Gastroesophageal sphincter (tissue), 4 donors: ENCODE measurements at regions not wholly inside any gene's neighbourhood (a gene's known extent, or its start where the extent isn't known, plus 50 kb on each side); places are given as distances from the start of the nearest gene placed in this dataset.

Experiments
- ATAC-seq: fragments of 150-250 bp; one replicate; pipeline ENCODE4 v1.9.1; 2016; ENCODE audit warnings: mild to moderate bottlenecking, moderate library complexity
- H3K27ac ChIP-seq, 4 donors: fragments of 200-600 bp; sonication (generic) in 3 of 4; 1 replicate in 3 of 4; 2 replicates in 1 of 4; pipeline ENCODE4 v1.5.1; 2016 to 2019
- H3K27me3 ChIP-seq: fragments of 200-600 bp; sonication (generic); one replicate; pipeline ENCODE4 v1.5.1; 2019
- H3K36me3 ChIP-seq, 2 donors: fragments of 200-600 bp; sonication (generic); one replicate each; pipeline ENCODE4 v1.5.1; 2019; ENCODE audit warnings: control low read depth in 1 of 2
- H3K4me1 ChIP-seq, 3 donors: fragments of 200-600 bp; sonication (generic); 1 replicate in 2 of 3; 2 replicates in 1 of 3; pipeline ENCODE4 v1.5.1; 2016 to 2019; ENCODE audit warnings: control low read depth in 2 of 3
- H3K4me3 ChIP-seq, 2 donors: fragments of 200-600 bp; sonication (generic); one replicate each; pipeline ENCODE4 v1.5.1; 2019; ENCODE audit warnings: mild to moderate bottlenecking in 1 of 2, moderate library complexity in 1 of 2
- H3K9me3 ChIP-seq, 3 donors: fragments of 200-600 bp; sonication (generic); one replicate each; pipeline ENCODE4 v1.5.1; 2017 to 2019; ENCODE audit warnings: control low read depth in 2 of 3
- CTCF ChIP-seq, 4 experiments: fragments of 200-600 bp in 2 of 4; fragments of 450-650 bp in 2 of 4; sonication (generic) in 1 of 4; IDR thresholded peaks; one replicate each; pipeline ENCODE4 v1.5.1; 2017 to 2019; ENCODE audit warnings: antibody characterized with exemption in 4 of 4, mild to moderate bottlenecking in 2 of 4, moderate library complexity in 2 of 4
- EP300 ChIP-seq: sonication (generic); formaldehyde crosslinking; IDR thresholded peaks from one replicate; pipeline ENCODE4 v1.6.1; 2017; ENCODE audit warnings: antibody characterized with exemption, mild to moderate bottlenecking
- POLR2A ChIP-seq, 2 donors: fragments of 450-650 bp; IDR thresholded peaks; one replicate each; pipeline ENCODE4 v1.6.1; 2017; ENCODE audit warnings: antibody characterized with exemption in 2 of 2, mild to moderate bottlenecking in 2 of 2, moderate library complexity in 1 of 2
- POLR2AphosphoS5 ChIP-seq: sonication (generic); formaldehyde crosslinking; IDR thresholded peaks from one replicate; pipeline ENCODE4 v1.6.1; 2017; ENCODE audit warnings: antibody characterized with exemption
- WGBS, 2 donors: methylation state at CpG; one replicate each; pipeline ENCODE4 v1.1.5; 2018; ENCODE audit warnings: low coverage in 1 of 2; 5-methylcytosine and 5-hydroxymethylcytosine counted together

- TF ChIP-seq POLR2A (IDR thresholded peaks at IDR 0.05) (no peak), EP300 (no peak), POLR2AphosphoS5 (no peak), CTCF (IDR thresholded peaks at IDR 0.05) (no peak)
- no peak overlapping the region for H3K4me3 ChIP-seq
- no peak for ATAC-seq
- 81% methylated on average over 5 of the region's 8 CpGs; no CpG with 5 or more reads in 1 of the 2 donors for WGBS, 2 donors
- H3K36me3 ChIP-seq = no peaks in the 10 kb centered on the region
- no peaks in the 10 kb centered on the region for H3K4me1 ChIP-seq
- H3K9me3 ChIP-seq = no peaks in the 10 kb centered on the region
- no peak overlapping the region for H3K27ac ChIP-seq
- no peaks in the 10 kb centered on the region for H3K27me3 ChIP-seq
These were observed 311.2 kb upstream of the GATB start for GRCh38 chr4:152072001-152072485.

- Histone ChIP-seq H3K27ac (no peak overlapping the region), H3K27me3 (no peaks in the 10 kb centered on the region), H3K36me3 (no peaks in the 10 kb centered on the region), H3K4me3 (no peak overlapping the region), H3K9me3 (no peaks in the 10 kb centered on the region), H3K4me1 (no peaks in the 10 kb centered on the region)
- 98% methylated on average over 6 of the region's 6 CpGs; no CpG with 5 or more reads in 1 of the 2 donors for WGBS, 2 donors
- TF ChIP-seq EP300 = no peak
- no peak for TF ChIP-seq POLR2AphosphoS5
- TF ChIP-seq POLR2A (IDR thresholded peaks at IDR 0.05) = no peak
- TF ChIP-seq CTCF (IDR thresholded peaks at IDR 0.05) = no peak
- ATAC-seq = no peak
These were observed 310.0 kb upstream of the GATB start for GRCh38 chr4:152070854-152071253.

- Histone ChIP-seq H3K27me3 (no peaks in the 10 kb centered on the region), H3K27ac (no peak overlapping the region), H3K36me3 (no peaks in the 10 kb centered on the region), H3K4me3 (no peak overlapping the region), H3K9me3 (no peaks in the 10 kb centered on the region), H3K4me1 (peaks cover 0 to 11% (median 0%) of the 10 kb centered on the region in 3 donors)
- 70 to 92% methylated on average over 3 of the region's 3 CpGs for WGBS, 2 donors
- TF ChIP-seq POLR2A (IDR thresholded peaks at IDR 0.05) = no peak
- no peak for TF ChIP-seq CTCF (IDR thresholded peaks at IDR 0.05)
- TF ChIP-seq EP300 = no peak
- no peak for ATAC-seq
These were observed 308.1 kb upstream of the GATB start for GRCh38 chr4:152068866-152069265.

- 100% methylated on average over 1 of the region's 2 CpGs; no CpG with 5 or more reads in 1 of the 2 donors for WGBS, 2 donors
- TF ChIP-seq POLR2AphosphoS5 (no peak), POLR2A (IDR thresholded peaks at IDR 0.05) (no peak), CTCF (IDR thresholded peaks at IDR 0.05) (no peak), EP300 (no peak)
- no peaks in the 10 kb centered on the region for H3K36me3 ChIP-seq
- H3K4me1 ChIP-seq = peaks cover 0 to 11% (median 0%) of the 10 kb centered on the region in 3 donors
- ATAC-seq = no peak
- no peaks in the 10 kb centered on the region for H3K27me3 ChIP-seq
- H3K9me3 ChIP-seq = no peaks in the 10 kb centered on the region
- no peak overlapping the region for H3K4me3 ChIP-seq
- no peak overlapping the region for H3K27ac ChIP-seq
These were observed 304.7 kb upstream of the GATB start for GRCh38 chr4:152065545-152065944.

GRCh38 chr4:152064753-152065152, 303.9 kb upstream of the GATB start:
- peaks cover 0 to 11% (median 0%) of the 10 kb centered on the region in 3 donors for H3K4me1 ChIP-seq
- H3K27ac ChIP-seq = no peak overlapping the region
- H3K27me3 ChIP-seq = no peaks in the 10 kb centered on the region
- TF ChIP-seq POLR2AphosphoS5 (no peak), POLR2A (IDR thresholded peaks at IDR 0.05) (no peak), CTCF (IDR thresholded peaks at IDR 0.05) (no peak), EP300 (no peak)
- H3K36me3 ChIP-seq = no peaks in the 10 kb centered on the region
- ATAC-seq = no peak
- no peaks in the 10 kb centered on the region for H3K9me3 ChIP-seq
- H3K4me3 ChIP-seq = no peak overlapping the region
- 43% methylated on average over 1 of the region's 1 CpG; no CpG with 5 or more reads in 1 of the 2 donors for WGBS, 2 donors
